Trophoblast cell (in vitro differentiated cells and primary cell): ENCODE measurements at regions not wholly inside any gene's neighbourhood (a gene's known extent, or its start where the extent isn't known, plus 50 kb on each side); places are given as distances from the start of the nearest gene placed in this dataset.
"Not testable (repeated sequence)": the region's sequence is repeated elsewhere in the genome, so short reads cannot be mapped to it uniquely, and the experiment has no call there.

ENCODE experiments used
- DNase-seq, 2 donors: peaks; one replicate each; pipeline ENCODE4 v3.0.0-alpha.2; 2016
- H2AFZ ChIP-seq: 2 replicates; pipeline ENCODE4 v1.6.1; 2013; ENCODE audit warnings: low read length, moderate library complexity, mild to moderate bottlenecking; ENCODE audit not compliant: insufficient read depth, poor library complexity
- H2AK5ac ChIP-seq: 2 replicates; pipeline ENCODE4 v1.6.1; 2013; ENCODE audit warnings: mild to moderate bottlenecking, low read length
- H2BK120ac ChIP-seq: 2 replicates; pipeline ENCODE4 v1.6.1; 2013; ENCODE audit warnings: low read length, mild to moderate bottlenecking, moderate library complexity; ENCODE audit not compliant: insufficient read depth, poor library complexity
- H2BK12ac ChIP-seq: 2 replicates; pipeline ENCODE4 v1.6.1; 2013; ENCODE audit warnings: mild to moderate bottlenecking, low read length, moderate library complexity
- H2BK5ac ChIP-seq: 2 replicates; pipeline ENCODE4 v1.6.1; 2013; ENCODE audit warnings: low read length, low read depth, moderate library complexity, mild to moderate bottlenecking; ENCODE audit not compliant: poor library complexity
- H3K14ac ChIP-seq: 2 replicates; pipeline ENCODE4 v1.6.1; 2013; ENCODE audit warnings: mild to moderate bottlenecking, low read length
- H3K18ac ChIP-seq: 2 replicates; pipeline ENCODE4 v1.6.1; 2013; ENCODE audit warnings: mild to moderate bottlenecking, low read length
- H3K23ac ChIP-seq: 2 replicates; pipeline ENCODE4 v1.6.1; 2013; ENCODE audit warnings: low read length
- H3K27ac ChIP-seq: 2 replicates; pipeline ENCODE4 v1.5.1; 2013; ENCODE audit warnings: low read depth, mild to moderate bottlenecking, inconsistent platforms, low read length, moderate library complexity
- H3K27me3 ChIP-seq: 2 replicates; pipeline ENCODE4 v1.6.1; 2013; ENCODE audit warnings: inconsistent platforms, mild to moderate bottlenecking, low read length, moderate library complexity; ENCODE audit not compliant: insufficient read depth
- H3K36me3 ChIP-seq, 2 experiments: 1 replicate in 1 of 2; 2 replicates in 1 of 2; pipeline ENCODE4 v1.6.1; 2013; ENCODE audit warnings: low read length in 2 of 2, mild to moderate bottlenecking in 2 of 2, moderate library complexity in 1 of 2; ENCODE audit not compliant: insufficient read depth in 2 of 2, control insufficient read depth in 1 of 2
- H3K4ac ChIP-seq: 2 replicates; pipeline ENCODE4 v1.6.1; 2013; ENCODE audit warnings: low read depth, mild to moderate bottlenecking, low read length, moderate library complexity
- H3K4me1 ChIP-seq, 2 experiments: 1 replicate in 1 of 2; 2 replicates in 1 of 2; pipeline ENCODE4 v1.6.1; 2013; ENCODE audit warnings: low read length in 2 of 2, mild to moderate bottlenecking in 2 of 2, moderate library complexity in 1 of 2; ENCODE audit not compliant: insufficient read depth in 2 of 2, control insufficient read depth in 1 of 2
- H3K4me2 ChIP-seq: 2 replicates; pipeline ENCODE4 v1.6.1; 2013; ENCODE audit warnings: inconsistent platforms, mild to moderate bottlenecking, low read length, moderate library complexity
- H3K4me3 ChIP-seq: 2 replicates; pipeline ENCODE4 v1.5.1; 2013; ENCODE audit warnings: mild to moderate bottlenecking, low read depth, low read length, inconsistent platforms
- H3K79me1 ChIP-seq: one replicate; pipeline ENCODE4 v1.6.1; 2013; ENCODE audit warnings: low read length
- H3K79me2 ChIP-seq: 2 replicates; pipeline ENCODE4 v1.6.1; 2013; ENCODE audit warnings: low read length, mild to moderate bottlenecking; ENCODE audit not compliant: control insufficient read depth, insufficient read depth, poor library complexity
- H3K9ac ChIP-seq: 2 replicates; pipeline ENCODE4 v1.6.1; 2013; ENCODE audit warnings: mild to moderate bottlenecking, low read length
- H3K9me3 ChIP-seq: 2 replicates; pipeline ENCODE4 v1.6.1; 2013; ENCODE audit warnings: low read depth, mild to moderate bottlenecking, control low read depth, inconsistent platforms, low read length; ENCODE audit not compliant: insufficient read depth
- H4K12ac ChIP-seq: 2 replicates; pipeline ENCODE4 v1.6.1; 2013; ENCODE audit warnings: low read depth, mild to moderate bottlenecking, low read length, moderate library complexity
- H4K8ac ChIP-seq: 2 replicates; pipeline ENCODE4 v1.6.1; 2013; ENCODE audit warnings: low read depth, mild to moderate bottlenecking, low read length, moderate library complexity
- H4K91ac ChIP-seq: one replicate; pipeline ENCODE4 v1.6.1; 2013; ENCODE audit warnings: low read depth, mild to moderate bottlenecking, low read length, moderate library complexity
- whole genome bisulfite sequencing: extraction: QIAGEN DNeasy Blood & Tissue Kit; methylation state at CpG from one replicate; pipeline ENCODE4 v1.1.7; 2013; ENCODE audit warnings: missing lambda C conversion rate; ENCODE audit not compliant: insufficient read length, insufficient coverage; ENCODE audit errors: extremely low coverage; 5-methylcytosine and 5-hydroxymethylcytosine counted together

- not testable (repeated sequence) for H2BK120ac ChIP-seq, H3K79me1 ChIP-seq, H3K9me3 ChIP-seq, H2AK5ac ChIP-seq, H3K4me1 ChIP-seq, H3K27ac ChIP-seq, H3K23ac ChIP-seq, H3K18ac ChIP-seq, H3K4ac ChIP-seq, H3K27me3 ChIP-seq, DNase-seq, H3K79me2 ChIP-seq, H2AFZ ChIP-seq, H3K4me3 ChIP-seq, H4K8ac ChIP-seq, H3K9ac ChIP-seq, H4K12ac ChIP-seq, H3K36me3 ChIP-seq, H3K14ac ChIP-seq, H2BK5ac ChIP-seq, H3K4me2 ChIP-seq, H2BK12ac ChIP-seq, H4K91ac ChIP-seq
- no CpG with 5 or more reads among the region's 11 CpGs for WGBS
Measured at GRCh38 chr6:27585316-27585715, 112.4 kb upstream of the ZNF184 start.

DNA sequence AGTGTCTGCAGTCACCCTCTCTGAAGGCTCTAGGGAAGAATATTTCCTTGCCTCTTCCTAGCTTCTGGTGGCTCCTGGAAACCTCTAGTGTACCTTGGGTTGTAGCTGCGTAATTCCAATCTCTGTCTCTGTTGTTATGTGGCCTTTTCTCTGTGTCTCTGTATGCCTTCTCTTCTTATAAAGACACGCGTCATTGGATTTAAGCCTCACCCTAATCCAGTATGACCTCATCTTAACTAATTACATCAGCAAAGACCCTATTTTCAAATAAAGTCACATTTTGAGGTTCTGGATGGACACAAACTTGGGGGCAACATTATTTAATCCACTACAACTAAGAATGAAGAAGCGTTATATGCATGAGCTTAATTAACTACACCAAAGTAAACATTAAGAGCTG lies 111.4 kb upstream of the ZNF184 start:
- Histone ChIP-seq H3K14ac (no peak overlapping the region), H3K4me2 (no peak overlapping the region), H2BK5ac (no peak overlapping the region), H3K4ac (no peak overlapping the region), H3K27me3 (no peaks in the 10 kb centered on the region), H2AK5ac (no peak overlapping the region), H3K18ac (no peak overlapping the region), H3K36me3 (no peaks in the 10 kb centered on the region), H3K79me1 (no peaks in the 10 kb centered on the region), H3K23ac (no peak overlapping the region), H4K12ac (no peak overlapping the region), H3K4me1 (no peaks in the 10 kb centered on the region), H3K4me3 (no peak overlapping the region), H4K8ac (no peak overlapping the region), H4K91ac (no peak overlapping the region), H3K9ac (no peak overlapping the region), H3K79me2 (no peaks in the 10 kb centered on the region), H2BK120ac (no peak overlapping the region), H3K9me3 (no peaks in the 10 kb centered on the region), H2AFZ (no peak overlapping the region), H2BK12ac (no peak overlapping the region), H3K27ac (no peak overlapping the region)
- no CpG with 5 or more reads among the region's 4 CpGs for WGBS
- no peak for DNase-seq

DNA sequence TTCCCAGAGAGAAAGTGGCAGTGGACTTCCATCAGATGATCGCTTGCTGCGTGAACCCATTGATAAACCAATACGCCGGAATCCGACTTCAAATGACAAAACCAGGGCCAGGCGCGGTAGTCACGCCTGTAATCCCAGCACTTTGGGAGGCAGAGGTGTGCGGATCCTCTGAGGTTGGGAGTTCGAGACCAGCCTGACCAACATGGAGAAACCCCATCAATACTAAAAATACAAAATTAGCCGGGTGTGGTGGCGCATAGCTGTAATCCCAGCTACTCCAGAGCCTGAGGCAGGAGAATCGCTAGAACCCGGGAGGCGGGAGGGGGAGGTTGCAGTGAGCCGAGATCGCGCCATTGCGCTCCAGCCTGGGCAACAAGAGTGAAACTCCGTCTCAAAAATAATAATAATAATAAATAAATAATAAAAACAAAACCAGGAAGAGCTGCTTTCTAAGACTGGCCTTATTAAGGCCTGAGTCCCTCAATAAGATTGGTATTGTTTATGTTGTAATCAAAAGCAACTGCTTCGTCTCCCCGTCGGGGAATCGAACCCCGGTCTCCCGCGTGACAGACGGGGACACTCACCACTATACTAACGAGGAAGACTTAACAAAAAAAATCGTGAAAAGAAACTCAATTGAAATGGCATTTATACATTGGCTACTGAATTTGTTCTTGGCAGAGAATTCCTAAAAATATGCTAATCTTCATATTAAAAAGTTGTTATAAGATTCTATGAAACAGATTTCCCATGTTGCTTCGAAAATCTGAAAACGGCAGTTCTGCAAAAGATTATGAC lies 110.2 kb upstream of the ZNF184 start:
- Histone ChIP-seq H2BK12ac (no peak overlapping the region), H4K8ac (no peak overlapping the region), H2AK5ac (no peak overlapping the region), H4K12ac (no peak overlapping the region), H2BK120ac (no peak overlapping the region), H3K36me3 (no peaks in the 10 kb centered on the region), H3K4me2 (peak overlapping the region; percentile 51), H3K14ac (no peak overlapping the region), H3K4ac (no peak overlapping the region), H3K79me2 (no peaks in the 10 kb centered on the region), H3K9me3 (no peaks in the 10 kb centered on the region), H3K4me3 (peak overlapping the region; percentile 44), H3K18ac (no peak overlapping the region), H3K4me1 (no peaks in the 10 kb centered on the region), H3K23ac (no peak overlapping the region), H3K27ac (no peak overlapping the region), H4K91ac (no peak overlapping the region), H3K9ac (no peak overlapping the region), H2BK5ac (no peak overlapping the region), H3K27me3 (no peaks in the 10 kb centered on the region), H3K79me1 (no peaks in the 10 kb centered on the region), H2AFZ (no peak overlapping the region)
- WGBS, result no CpG with 5 or more reads among the region's 32 CpGs
- peak in 1 of 2 donors; percentile 44 for DNase-seq

- Histone ChIP-seq H2BK120ac (no peak overlapping the region), H2BK5ac (no peak overlapping the region), H3K36me3 (no peaks in the 10 kb centered on the region), H2BK12ac (no peak overlapping the region), H4K12ac (no peak overlapping the region), H2AFZ (no peak overlapping the region), H3K18ac (no peak overlapping the region), H3K79me2 (no peaks in the 10 kb centered on the region), H4K91ac (no peak overlapping the region), H3K23ac (no peak overlapping the region), H3K9ac (no peak overlapping the region), H3K14ac (no peak overlapping the region), H3K27ac (no peak overlapping the region), H3K4ac (no peak overlapping the region), H3K4me2 (no peak overlapping the region), H2AK5ac (no peak overlapping the region), H3K4me3 (no peak overlapping the region), H3K79me1 (no peaks in the 10 kb centered on the region), H3K27me3 (no peaks in the 10 kb centered on the region), H3K9me3 (no peaks in the 10 kb centered on the region), H3K4me1 (no peaks in the 10 kb centered on the region), H4K8ac (no peak overlapping the region)
- WGBS, result no CpG with 5 or more reads among the region's 2 CpGs
- DNase-seq, result no peak
Measured at GRCh38 chr6:27579973-27580372, 107.1 kb upstream of the ZNF184 start.
